Glutamatergic neuron (in vitro differentiated cells): ENCODE measurements at regions not wholly inside any gene's neighbourhood (a gene's known extent, or its start where the extent isn't known, plus 50 kb on each side); places are given as distances from the start of the nearest gene placed in this dataset.

Experiments
- DNase-seq: peaks from one replicate; pipeline ENCODE4 v3.0.0; 2022
- H3K27ac Mint-ChIP-seq: one replicate; pipeline ENCODE4 v1.8.0; 2020; ENCODE audit warnings: mild to moderate bottlenecking, mixed read lengths, inconsistent platforms; ENCODE audit not compliant: unreplicated experiment
- H3K27me3 Mint-ChIP-seq: one replicate; pipeline ENCODE4 v1.8.0; 2020; ENCODE audit warnings: mild to moderate bottlenecking, moderate library complexity, mixed read lengths, inconsistent platforms; ENCODE audit not compliant: unreplicated experiment
- H3K36me3 Mint-ChIP-seq: one replicate; pipeline ENCODE4 v1.8.0; 2020; ENCODE audit warnings: mild to moderate bottlenecking, mixed read lengths, inconsistent platforms; ENCODE audit not compliant: unreplicated experiment
- H3K4me1 Mint-ChIP-seq: one replicate; pipeline ENCODE4 v1.8.0; 2020; ENCODE audit warnings: mild to moderate bottlenecking, low read depth, mixed read lengths, inconsistent platforms; ENCODE audit not compliant: unreplicated experiment
- H3K4me3 Mint-ChIP-seq: one replicate; pipeline ENCODE4 v1.8.0; 2020; ENCODE audit warnings: mild to moderate bottlenecking, mixed read lengths, inconsistent platforms; ENCODE audit not compliant: unreplicated experiment
- H3K9me3 Mint-ChIP-seq: one replicate; pipeline ENCODE4 v1.8.0; 2020; ENCODE audit warnings: mild to moderate bottlenecking, moderate library complexity, mixed read lengths, inconsistent platforms; ENCODE audit not compliant: unreplicated experiment
- CTCF ChIP-seq: fragments of 200-600 bp; sonication (generic); IDR thresholded peaks from one replicate; pipeline ENCODE4 v1.5.0; 2021; ENCODE audit not compliant: partially characterized antibody, unreplicated experiment

- Mint-ChIP-seq H3K4me3 (no peak overlapping the region), H3K9me3 (no peaks in the 10 kb centered on the region), H3K4me1 (no peaks in the 10 kb centered on the region), H3K27ac (no peak overlapping the region), H3K27me3 (no peaks in the 10 kb centered on the region), H3K36me3 (no peaks in the 10 kb centered on the region)
- no peak for DNase-seq
- no peak for TF ChIP-seq CTCF
Observed at GRCh38 chr3:69675786-69676530, 63.3 kb upstream of the MITF start.

- no peak for DNase-seq
- Mint-ChIP-seq H3K4me3 (no peak overlapping the region), H3K27me3 (no peaks in the 10 kb centered on the region)
Observed at GRCh38 chr3:69674752-69675151, 64.5 kb upstream of the MITF start.

GRCh38 chr3:69671082-69671952, 67.9 kb upstream of the MITF start:
- Mint-ChIP-seq H3K27me3 (no peaks in the 10 kb centered on the region), H3K4me1 (no peaks in the 10 kb centered on the region), H3K36me3 (no peaks in the 10 kb centered on the region), H3K9me3 (no peaks in the 10 kb centered on the region), H3K27ac (no peak overlapping the region), H3K4me3 (no peak overlapping the region)
- DNase-seq, result no peak
- peak; percentile 68 for TF ChIP-seq CTCF

More at GRCh38 chr3:69674752-69675151, 64.5 kb upstream of the MITF start:
- Mint-ChIP-seq H3K36me3 (no peaks in the 10 kb centered on the region), H3K4me1 (no peaks in the 10 kb centered on the region), H3K9me3 (no peaks in the 10 kb centered on the region), H3K27ac (no peak overlapping the region)
- no peak for TF ChIP-seq CTCF

GRCh38 chr3:69669070-69669469, 70.2 kb upstream of the MITF start:
- no peaks in the 10 kb centered on the region for H3K36me3 Mint-ChIP-seq
- no peak for DNase-seq
- peaks cover 11% of the 10 kb centered on the region for H3K4me1 Mint-ChIP-seq
- no peak for TF ChIP-seq CTCF
- no peak overlapping the region for H3K4me3 Mint-ChIP-seq
- H3K9me3 Mint-ChIP-seq, result no peaks in the 10 kb centered on the region
- H3K27ac Mint-ChIP-seq, result no peak overlapping the region
- no peaks in the 10 kb centered on the region for H3K27me3 Mint-ChIP-seq
